NCI-H82 treated with DMSO at 0.1 percent for 48 hours (cell line): ENCODE measurements at regions not wholly inside any gene's neighbourhood (a gene's known extent, or its start where the extent isn't known, plus 50 kb on each side); places are given as distances from the start of the nearest gene placed in this dataset.

Source experiments
- DNase-seq: peaks from one replicate; lab custom pipeline; 2025; ENCODE audit not compliant: unreplicated experiment; lab: John Stamatoyannopoulos, UW

- DNase-seq = no peak
Observed at GRCh38 chr17:51486091-51486490, 225.7 kb downstream of the UTP18 start.

DNA sequence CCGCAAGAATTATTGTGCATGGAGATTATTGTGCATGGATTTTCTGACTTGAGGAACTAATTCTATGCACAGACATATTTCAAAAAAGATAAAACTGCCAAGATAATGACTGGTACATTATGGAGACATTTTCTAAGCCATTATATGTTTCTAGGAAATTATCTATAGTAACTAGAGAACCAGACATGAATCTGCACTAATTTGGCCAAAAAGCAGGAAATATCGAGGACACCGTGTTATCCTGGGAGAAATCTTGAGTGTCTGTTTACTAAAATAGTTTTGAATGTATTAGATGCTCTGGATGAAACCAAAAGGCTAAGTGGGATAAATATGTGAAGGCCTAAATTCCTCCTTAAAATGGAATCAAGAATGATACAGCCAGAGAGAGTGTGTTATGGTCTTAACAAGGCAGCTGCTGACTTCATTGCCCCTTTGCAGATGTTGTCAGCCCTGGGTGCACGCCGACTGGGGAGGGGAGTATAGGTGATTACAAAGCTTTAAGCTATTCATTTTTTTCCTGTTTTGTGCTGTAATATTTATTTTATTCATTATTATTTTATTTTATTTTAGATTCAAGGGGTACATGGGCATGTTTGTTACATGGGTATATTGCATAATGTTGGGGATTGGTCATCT lies 226.7 kb downstream of the UTP18 start:
- DNase-seq = no peak

DNA sequence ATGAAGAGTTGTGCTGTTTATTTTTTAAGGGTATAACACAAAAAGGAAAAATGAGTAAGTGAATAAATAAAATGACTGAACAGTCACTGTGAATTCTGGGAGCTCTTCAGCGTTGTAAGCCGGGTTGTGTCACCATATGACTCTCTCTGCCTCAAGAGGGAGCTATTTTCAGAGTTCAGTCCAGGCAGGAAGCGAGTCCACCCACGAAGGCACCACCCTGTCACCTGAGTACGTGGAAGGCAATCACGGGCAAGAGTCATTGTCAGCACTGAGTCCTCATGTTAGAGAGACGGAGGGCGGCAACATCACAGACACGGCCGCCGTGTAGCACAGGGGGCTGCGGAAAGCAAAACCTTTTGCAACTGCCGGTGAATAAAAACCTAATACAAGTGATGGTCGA lies 227.6 kb downstream of the UTP18 start:
- DNase-seq = peak; percentile 21

GRCh38 chr17:51491416-51491815 lies 231.1 kb downstream of the UTP18 start:
- DNase-seq = no peak

GRCh38 chr17:51493206-51493605 lies 232.9 kb downstream of the UTP18 start:
- DNase-seq = no peak

- no peak for DNase-seq
Observed at GRCh38 chr17:51496378-51496777, 236.0 kb downstream of the UTP18 start.

DNA sequence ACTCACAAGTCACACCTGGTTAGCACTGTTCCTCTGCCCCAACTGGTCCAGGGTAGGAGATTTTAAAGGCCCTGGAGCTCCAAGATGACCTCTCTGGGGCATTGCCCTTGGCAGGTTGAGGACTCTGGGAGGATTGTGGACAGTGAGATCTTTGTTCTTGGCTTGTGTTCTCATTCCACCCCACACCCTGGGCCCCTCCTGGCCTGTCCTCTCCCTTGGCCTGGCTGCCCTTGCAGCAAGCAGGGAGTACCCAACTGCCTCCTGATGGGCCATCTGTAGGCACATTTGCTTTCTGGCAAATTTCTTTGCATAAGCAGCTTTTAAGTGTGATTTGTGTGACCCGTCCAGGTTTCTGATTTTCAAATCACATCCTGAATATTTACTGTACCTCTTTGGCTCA lies 239.6 kb downstream of the UTP18 start:
- DNase-seq = no peak

GRCh38 chr17:51500454-51500853 lies 240.1 kb downstream of the UTP18 start:
- DNase-seq = no peak

DNA sequence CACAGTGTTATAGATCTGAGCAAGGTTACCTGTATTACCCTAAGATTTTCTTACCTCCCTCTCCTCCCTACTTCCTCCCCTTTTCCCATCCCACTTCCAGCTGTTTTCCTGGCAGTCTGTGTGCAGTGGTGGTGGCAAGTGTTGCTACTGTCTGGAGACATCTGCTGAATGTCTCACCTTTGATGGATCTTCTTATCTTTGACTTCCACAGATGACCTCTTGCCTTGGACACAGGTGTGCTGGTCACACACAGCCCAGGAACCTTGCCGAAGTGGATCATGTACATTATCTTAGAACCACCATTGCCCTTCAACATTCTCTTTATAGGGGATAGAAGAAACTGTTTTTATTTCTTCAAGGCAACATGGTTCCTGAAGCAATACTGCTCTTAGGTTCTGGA lies 245.1 kb downstream of the UTP18 start:
- no peak for DNase-seq

GRCh38 chr17:51507444-51507843 lies 247.1 kb downstream of the UTP18 start:
- peak; percentile 37 for DNase-seq

DNA sequence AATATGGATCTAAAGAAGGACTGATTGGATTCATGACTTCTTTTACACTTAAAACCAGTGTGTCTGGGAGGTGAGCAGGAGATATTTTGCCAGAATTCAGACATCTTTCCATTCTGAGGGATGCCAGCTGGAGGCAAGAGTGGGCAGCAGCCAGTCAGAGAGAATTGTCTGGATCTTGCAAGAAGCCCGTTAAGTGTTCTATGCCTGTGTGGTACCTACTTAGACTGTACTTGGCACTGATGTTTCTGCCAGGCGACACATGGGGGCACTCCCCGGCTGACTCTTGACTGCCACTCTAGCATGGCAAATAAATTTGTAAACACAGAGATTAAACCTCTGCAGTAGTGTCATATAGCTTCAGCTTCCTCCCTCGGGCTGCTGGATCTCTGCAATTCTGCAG lies 247.7 kb downstream of the UTP18 start:
- no peak for DNase-seq

DNA sequence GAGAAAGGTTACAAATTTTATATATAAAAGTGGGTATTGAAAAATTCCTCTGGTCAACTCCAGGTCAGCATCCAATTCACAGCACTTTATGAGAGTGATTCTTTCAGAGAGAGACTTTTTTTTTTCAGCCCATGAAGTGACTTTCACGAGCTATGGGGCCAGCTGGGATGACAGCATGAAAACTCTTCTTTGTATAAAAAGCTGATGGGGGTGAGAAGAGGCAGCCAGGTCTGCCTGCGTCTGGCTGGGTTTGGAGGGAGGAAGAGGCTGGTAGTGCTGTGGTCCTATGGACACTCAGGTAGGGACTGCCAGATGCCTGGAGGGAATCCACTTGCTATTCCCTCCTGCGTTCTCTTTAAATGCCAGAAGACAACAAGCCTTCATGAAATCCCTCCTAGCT lies 250.6 kb downstream of the UTP18 start:
- no peak for DNase-seq

DNA sequence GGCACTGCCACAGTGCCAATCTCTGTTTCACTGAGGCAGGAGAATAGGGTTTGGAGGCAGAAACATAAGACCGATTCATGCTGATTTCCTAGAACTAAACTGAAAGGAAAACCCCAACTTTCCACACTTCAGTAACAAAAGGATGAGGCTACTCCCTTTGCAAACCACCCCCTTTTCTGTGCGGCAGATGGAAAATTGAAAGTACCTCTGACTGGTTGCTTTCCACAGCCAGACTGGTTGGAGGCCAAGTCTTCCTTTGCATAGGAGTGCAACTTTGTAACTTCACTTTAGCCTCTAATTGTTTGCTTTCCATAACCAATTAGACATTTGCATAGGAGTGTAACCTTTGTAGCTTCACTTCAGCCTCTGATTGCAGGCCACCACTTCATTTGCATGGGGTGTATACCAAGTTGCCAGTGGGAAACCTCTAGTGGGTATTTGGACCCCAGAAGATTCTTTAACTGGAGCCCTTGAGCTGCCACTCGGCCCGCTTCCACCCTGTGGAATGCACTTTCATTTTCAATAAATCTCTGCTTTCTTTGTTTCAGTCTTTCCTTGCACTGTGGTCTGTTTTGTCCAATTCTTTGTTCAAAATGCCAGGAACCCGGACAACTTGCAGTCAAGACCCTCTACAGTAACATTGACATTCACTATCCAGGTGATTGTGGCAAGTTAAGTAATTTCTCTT lies 252.0 kb downstream of the UTP18 start:
- no peak for DNase-seq

GRCh38 chr17:51516924-51517323 lies 256.6 kb downstream of the UTP18 start:
- DNase-seq = no peak

DNA sequence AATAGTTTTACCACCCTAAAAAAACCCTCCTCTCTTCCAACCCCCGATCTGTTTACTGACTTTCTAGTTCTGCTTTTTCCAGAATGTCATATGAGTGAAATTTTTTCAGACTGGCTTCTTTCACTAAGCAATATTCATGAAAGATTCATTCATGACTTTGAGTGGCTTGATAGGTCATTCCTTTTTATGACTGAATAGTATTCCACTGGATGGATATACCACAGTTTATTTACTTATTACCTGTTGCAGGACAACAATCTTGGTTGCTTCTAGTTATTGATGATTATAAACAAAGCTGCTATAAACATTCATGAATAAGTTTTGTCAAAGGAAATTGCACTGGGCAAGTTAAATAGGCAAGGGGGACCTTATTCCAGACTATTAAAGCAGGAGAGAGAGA lies 264.2 kb downstream of the UTP18 start:
- DNase-seq = no peak

GRCh38 chr17:51526507-51526906 lies 266.2 kb downstream of the UTP18 start:
- DNase-seq = no peak

- no peak for DNase-seq
Observed at GRCh38 chr17:51527225-51527982, 267.1 kb downstream of the UTP18 start.

GRCh38 chr17:51528111-51528510 lies 267.8 kb downstream of the UTP18 start:
- no peak for DNase-seq

DNA sequence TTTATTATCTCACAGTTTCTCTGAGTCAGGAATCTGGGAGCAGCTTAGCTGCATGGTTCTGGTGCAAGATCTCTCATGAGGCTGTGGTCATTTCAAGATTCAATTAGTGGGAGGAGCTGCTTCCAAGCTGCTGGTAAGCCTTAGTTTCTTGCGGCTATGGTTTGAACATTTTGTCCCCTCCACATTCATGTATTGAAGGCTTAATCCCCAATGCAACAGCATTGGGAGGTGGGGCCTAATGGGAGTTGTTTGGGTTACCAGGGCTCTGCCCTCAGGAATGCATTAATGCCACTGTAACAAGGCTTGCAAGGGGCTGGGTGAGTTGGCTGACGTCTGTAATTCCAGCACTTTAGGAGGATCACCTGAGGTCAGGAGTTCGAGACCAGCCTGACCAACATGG lies 272.9 kb downstream of the UTP18 start:
- no peak for DNase-seq

DNA sequence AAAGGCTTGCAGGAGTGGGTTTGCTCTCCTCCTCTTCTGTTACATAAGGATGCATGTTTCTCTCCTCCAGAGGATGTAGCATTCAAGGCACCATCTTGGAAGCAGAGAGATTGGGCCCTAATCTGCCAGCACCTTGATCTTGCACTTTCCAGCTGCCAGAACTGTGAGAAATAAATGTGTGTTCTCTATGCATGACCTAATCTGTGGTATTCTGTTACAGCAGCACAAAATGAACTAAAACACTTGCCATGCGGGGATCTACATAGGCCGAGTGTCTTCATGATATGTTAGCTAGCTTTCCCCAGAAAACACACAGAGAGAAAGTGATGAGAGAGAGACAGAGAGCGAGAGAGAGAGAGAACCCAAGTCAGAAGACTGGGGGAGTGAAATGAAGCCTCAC lies 273.5 kb downstream of the UTP18 start:
- no peak for DNase-seq

DNA sequence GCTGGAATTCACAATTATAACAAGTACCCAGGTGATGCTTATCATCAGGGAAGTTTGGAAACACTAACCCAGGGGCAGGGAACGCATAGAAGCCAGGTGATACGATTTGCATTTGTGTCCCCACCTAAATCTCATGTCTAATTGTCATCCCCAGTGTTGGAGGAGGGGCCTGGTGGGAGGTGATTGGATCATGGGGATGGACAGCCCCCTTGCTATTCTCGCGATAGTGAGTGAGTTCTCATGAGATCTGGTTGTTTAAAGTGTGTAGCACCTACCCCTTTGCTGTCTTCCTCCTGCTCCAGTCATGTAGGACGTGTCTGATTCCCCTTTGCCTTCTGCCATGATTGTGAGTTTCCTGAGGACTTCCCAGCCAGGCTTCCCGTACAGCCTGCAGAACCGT lies 276.3 kb downstream of the UTP18 start:
- DNase-seq = no peak

GRCh38 chr17:51537996-51538550 lies 277.7 kb downstream of the UTP18 start:
- no peak for DNase-seq
